ENCODE measurements at regions not wholly inside any gene's neighbourhood (a gene's known extent, or its start where the extent isn't known, plus 50 kb on each side); places are given as distances from the start of the nearest gene placed in this dataset.

- TF ChIP-seq CTCF (IDR thresholded peaks at IDR 0.05), result no peak
- DNase-seq (ENCODE audit: low spot score) (no peak), ATAC-seq (ENCODE audit: low FRiP score) (no peak)
Measured at GRCh38 chr3:178036451-178037144, 499.6 kb upstream of the KCNMB2 start.

GRCh38 chr3:178041931-178042330 lies 494.3 kb upstream of the KCNMB2 start:
- no peak for TF ChIP-seq CTCF (IDR thresholded peaks at IDR 0.05)
- ATAC-seq (ENCODE audit: low FRiP score) (no peak), DNase-seq (ENCODE audit: low spot score) (no peak)

GRCh38 chr3:178042376-178042775 lies 493.9 kb upstream of the KCNMB2 start:
- no peak for ATAC-seq (ENCODE audit: low FRiP score)
- no peak for TF ChIP-seq CTCF (IDR thresholded peaks at IDR 0.05)
- no peak for DNase-seq (ENCODE audit: low spot score)

- no peak for ATAC-seq (ENCODE audit: low FRiP score)
- DNase-seq (ENCODE audit: low spot score), result no peak
- TF ChIP-seq CTCF (IDR thresholded peaks at IDR 0.05), result no peak
Measured at GRCh38 chr3:178043084-178043483, 493.2 kb upstream of the KCNMB2 start.

GRCh38 chr3:178044320-178044719 lies 491.9 kb upstream of the KCNMB2 start:
- ATAC-seq (ENCODE audit: low FRiP score) (no peak), DNase-seq (ENCODE audit: low spot score) (no peak)
- no peak for TF ChIP-seq CTCF (IDR thresholded peaks at IDR 0.05)

GRCh38 chr3:178047496-178047895 lies 488.7 kb upstream of the KCNMB2 start:
- no peak for ATAC-seq (ENCODE audit: low FRiP score)
- no peak for TF ChIP-seq CTCF (IDR thresholded peaks at IDR 0.05)
- no peak for DNase-seq (ENCODE audit: low spot score)

- no peak for TF ChIP-seq CTCF (IDR thresholded peaks at IDR 0.05)
- DNase-seq (ENCODE audit: low spot score) (no peak), ATAC-seq (ENCODE audit: low FRiP score) (no peak)
Measured at GRCh38 chr3:178048768-178049167, 487.5 kb upstream of the KCNMB2 start.

All from omental fat pad (tissue), 3 donors.